HepG2 (cell line): ENCODE measurements at regions not wholly inside any gene's neighbourhood (a gene's known extent, or its start where the extent isn't known, plus 50 kb on each side); places are given as distances from the start of the nearest gene placed in this dataset.

Experiments used
- ATAC-seq: fragments of 200-7000 bp; cut with Tn5 transposase; 3 replicates; pipeline ENCODE4 v1.9.1; 2020; ENCODE audit warnings: mild to moderate bottlenecking, moderate library complexity
- BruUV-seq: library from RNA; stranded (reverse); fragments of 400-500 nt; replicated peaks from 2 replicates; lab custom pipeline; 2021; lab: Mats Ljungman, UMichigan
- CTCF ChIA-PET: fragments of 300-600 bp; formaldehyde crosslinking; extraction: SDS; loops from one replicate; lab custom pipeline; 2021; ENCODE audit warnings: low total read pairs, inconsistent platforms, low intra/inter-chr PET ratio; lab: Yijun Ruan, JAX
- POLR2A ChIA-PET: fragments of 350-600 bp; sonication (Branson Sonifier 250); formaldehyde crosslinking; loops from one replicate; lab custom pipeline; 2020; ENCODE audit warnings: antibody characterized with exemption, inconsistent platforms; lab: Yijun Ruan, JAX
- DNase-seq: peaks from one replicate; pipeline ENCODE4 v3.0.0-alpha.2; 2015; ENCODE audit warnings: low spot score
- FAIRE-seq: peaks from 3 replicates; lab custom pipeline; 2011; peaks lifted over from hg19 to GRCh38; lab: Jason Lieb, UNC
- H2AFZ ChIP-seq: one replicate; pipeline ENCODE4 v1.6.1; 2011; ENCODE audit warnings: low read length, inconsistent platforms
- H3K27ac ChIP-seq: fragments of 300-600 bp; 3 replicates; pipeline ENCODE4 v1.8.0; 2011; ENCODE audit warnings: mixed run types, mild to moderate bottlenecking, mixed read lengths, low read length, inconsistent platforms; ENCODE audit not compliant: insufficient read depth; ENCODE audit errors: extremely low read length
- H3K27me3 ChIP-seq, 2 experiments: fragments of 200-600 bp in 1 of 2; 2 replicates in 1 of 2; 3 replicates in 1 of 2; pipeline versions ENCODE4 v1.6.0 to v1.8.0; 2011; ENCODE audit warnings: low read length in 2 of 2, mild to moderate bottlenecking in 2 of 2, moderate library complexity in 2 of 2, inconsistent platforms in 1 of 2; ENCODE audit not compliant: insufficient read depth in 2 of 2, control insufficient read depth in 1 of 2
- H3K36me3 ChIP-seq, 2 experiments: fragments of 200-600 bp in 1 of 2; replicated peaks in 1 of 2; 2 replicates in 1 of 2; 3 replicates in 1 of 2; pipeline versions ENCODE4 v1.5.1 to v1.8.0; 2011; ENCODE audit warnings: low read length in 2 of 2, inconsistent platforms in 1 of 2; ENCODE audit not compliant: insufficient read depth in 2 of 2, control insufficient read depth in 1 of 2
- H3K4me1 ChIP-seq: 2 replicates; pipeline ENCODE4 v1.5.1; 2012; ENCODE audit warnings: low read length, inconsistent platforms; ENCODE audit not compliant: insufficient read depth
- H3K4me2 ChIP-seq: 2 replicates; pipeline ENCODE4 v1.6.0; 2011; ENCODE audit warnings: low read depth, low read length, inconsistent platforms
- H3K4me3 ChIP-seq, 3 experiments: fragments of 200-600 bp in 1 of 3; sonication (generic), shearing (Covaris generic) in 1 of 3; replicated peaks in 1 of 3; 2 replicates each; pipeline ENCODE4 v1.5.1; 2011 to 2016; ENCODE audit warnings: low read length in 3 of 3, inconsistent platforms in 2 of 3, low read depth in 2 of 3, mild to moderate bottlenecking in 2 of 3, control low read depth in 1 of 3, mixed read lengths in 1 of 3; ENCODE audit not compliant: insufficient read depth in 1 of 3
- H3K79me2 ChIP-seq: one replicate; pipeline ENCODE4 v1.6.1; 2011; ENCODE audit warnings: low read length, inconsistent platforms; ENCODE audit not compliant: insufficient read depth
- H3K9ac ChIP-seq: 2 replicates; pipeline ENCODE4 v1.6.0; 2011; ENCODE audit warnings: mild to moderate bottlenecking, low read depth, low read length, inconsistent platforms; ENCODE audit not compliant: insufficient read depth
- H3K9me3 ChIP-seq: 2 replicates; pipeline ENCODE4 v1.5.1; 2012; ENCODE audit warnings: mild to moderate bottlenecking, low read length
- H4K20me1 ChIP-seq: 2 replicates; pipeline ENCODE4 v1.6.0; 2011; ENCODE audit warnings: inconsistent platforms, mild to moderate bottlenecking, low read length, moderate library complexity; ENCODE audit not compliant: insufficient read depth
- CREM ChIP-seq, 2 experiments: sonication (generic) in 1 of 2; formaldehyde crosslinking in 1 of 2; IDR thresholded peaks; 2 replicates each; pipeline versions ENCODE4 v1.4.0 to v1.6.1; 2016 to 2020; ENCODE audit warnings: antibody characterized with exemption in 1 of 2, mild to moderate bottlenecking in 1 of 2, missing genetic modification reagents in 1 of 2
- FLYWCH1 ChIP-seq: sonication (generic); formaldehyde crosslinking; IDR thresholded peaks from 2 replicates; pipeline ENCODE4 v1.8.1; 2023; ENCODE audit warnings: mild to moderate bottlenecking, missing genetic modification reagents
- GLI4 ChIP-seq: sonication (generic); formaldehyde crosslinking; IDR thresholded peaks from 2 replicates; pipeline ENCODE4 v1.5.1; 2020; ENCODE audit warnings: missing genetic modification reagents, mild to moderate bottlenecking, moderate library complexity, borderline replicate concordance
- HIC2 ChIP-seq: sonication (generic); formaldehyde crosslinking; IDR thresholded peaks from 2 replicates; pipeline ENCODE4 v1.9.0; 2022; ENCODE audit warnings: low read depth, missing genetic modification reagents
- KDM5B ChIP-seq: sonication (generic); formaldehyde crosslinking; IDR thresholded peaks from 2 replicates; pipeline ENCODE4 v1.4.0; 2020; ENCODE audit warnings: missing genetic modification reagents, mild to moderate bottlenecking, borderline replicate concordance
- MAFF ChIP-seq: IDR thresholded peaks from 2 replicates; pipeline ENCODE4 v1.6.1; 2011; ENCODE audit warnings: low read depth, low read length, improper control_type of control experiment
- MAFK ChIP-seq, 2 experiments: IDR thresholded peaks in 1 of 2; conservative IDR thresholded peaks in 1 of 2; 2 replicates each; pipeline ENCODE4 v1.6.1; 2011; ENCODE audit warnings: improper control_type of control experiment in 2 of 2, low read length in 2 of 2
- NCOA2 ChIP-seq: sonication (generic); formaldehyde crosslinking; IDR thresholded peaks from 2 replicates; pipeline ENCODE4 v1.8.0; 2022; ENCODE audit warnings: inconsistent platforms
- PCBP1 ChIP-seq: fragments of 200-400 bp; formaldehyde crosslinking; IDR thresholded peaks from 2 replicates; pipeline ENCODE4 v1.6.1; 2017; ENCODE audit warnings: mild to moderate bottlenecking, low read depth, low read length, borderline replicate concordance
- PHF20 ChIP-seq: sonication (generic); formaldehyde crosslinking; IDR thresholded peaks from 2 replicates; pipeline ENCODE4 v1.5.0; 2020; ENCODE audit warnings: mild to moderate bottlenecking, missing genetic modification reagents
- PHF5A ChIP-seq: IDR thresholded peaks from one replicate; pipeline ENCODE4 v1.6.1; 2018; ENCODE audit warnings: low read depth, missing genetic modification reagents; ENCODE audit not compliant: unreplicated experiment
- POLR2AphosphoS2 ChIP-seq: IDR thresholded peaks from 2 replicates; pipeline ENCODE4 v1.6.1; 2011; ENCODE audit warnings: low read depth, low read length, improper control_type of control experiment
- REXO4 ChIP-seq: sonication (generic); formaldehyde crosslinking; IDR thresholded peaks from 2 replicates; pipeline ENCODE4 v1.8.0; 2022; ENCODE audit warnings: missing genetic modification reagents, mild to moderate bottlenecking, borderline replicate concordance
- SMARCC2 ChIP-seq: fragments of 450-650 bp; IDR thresholded peaks from 2 replicates; pipeline ENCODE4 v1.6.1; 2017; ENCODE audit warnings: antibody characterized with exemption, mild to moderate bottlenecking
- TCF12 ChIP-seq, 2 experiments: fragments of 450-650 bp in 1 of 2; sonication (generic) in 1 of 2; formaldehyde crosslinking in 1 of 2; IDR thresholded peaks; 2 replicates each; pipeline versions ENCODE4 v1.6.1 to v1.8.0; 2017 to 2022; ENCODE audit warnings: antibody characterized with exemption in 1 of 2, mild to moderate bottlenecking in 1 of 2, missing genetic modification reagents in 1 of 2, moderate library complexity in 1 of 2
- U2AF1 ChIP-seq: fragments of 200-400 bp; formaldehyde crosslinking; optimal IDR thresholded peaks from 2 replicates; pipeline ENCODE3; 2017; ENCODE audit warnings: mild to moderate bottlenecking, low read depth, low read length
- ZNF337 ChIP-seq: sonication (generic); formaldehyde crosslinking; IDR thresholded peaks from 2 replicates; pipeline ENCODE4 v1.5.1; 2020; ENCODE audit warnings: missing genetic modification reagents, low read depth, mild to moderate bottlenecking, borderline replicate concordance
- ZNF431 ChIP-seq: sonication (generic); formaldehyde crosslinking; IDR thresholded peaks from 2 replicates; pipeline ENCODE4 v1.9.0; 2022; ENCODE audit warnings: missing genetic modification reagents, low read depth, mild to moderate bottlenecking, borderline replicate concordance
- ZNF607 ChIP-seq: sonication (generic); formaldehyde crosslinking; IDR thresholded peaks from 2 replicates; pipeline ENCODE4 v1.5.1; 2020; ENCODE audit warnings: missing genetic modification reagents, mild to moderate bottlenecking, borderline replicate concordance
- ZNF883 ChIP-seq: sonication (generic); formaldehyde crosslinking; IDR thresholded peaks from 2 replicates; pipeline ENCODE4 v1.5.1; 2020; ENCODE audit warnings: mild to moderate bottlenecking, missing genetic modification reagents; ENCODE audit errors: not compliant biosample characterization
- WGBS: methylation state at CpG from one replicate; pipeline ENCODE4 v1.1.6; 2017; ENCODE audit warnings: low lambda C conversion rate; 5-methylcytosine and 5-hydroxymethylcytosine counted together
- in situ Hi-C: cut with HindIII; loops from 2 replicates; pipeline ENCODE4 v1.10.0; 2017; ENCODE audit warnings: low pct_unique_long_range_greater_than_20kb; ENCODE audit not compliant: extremely low pct_ligation_motif_present
- intact Hi-C: fragments of 100-400 bp; cut with micrococcal nuclease; formaldehyde crosslinking; loops from one replicate; pipeline ENCODE4 v1.10.0; 2022; ENCODE audit not compliant: unreplicated experiment

GRCh38 chr4:10979032-10979431 lies 294.5 kb upstream of the CLNK start:
- FAIRE-seq = no peak
- BruUV-seq = no TSS peak

GRCh38 chr4:10977534-10977933 lies 293.0 kb upstream of the CLNK start:
- in situ Hi-C loops = no loop called here
- no peak for ATAC-seq

More at GRCh38 chr4:10979032-10979431, 294.5 kb upstream of the CLNK start:
- Histone ChIP-seq H3K4me3 (no peak overlapping the region), H3K4me1 (no peaks in the 10 kb centered on the region), H3K9ac (no peak overlapping the region), H3K36me3 (no peaks in the 10 kb centered on the region), H3K79me2 (no peaks in the 10 kb centered on the region), H3K27ac (no peak overlapping the region), H3K4me2 (no peak overlapping the region), H3K27me3 (no peaks in the 10 kb centered on the region), H2AFZ (no peak overlapping the region), H3K9me3 (no peaks in the 10 kb centered on the region), H4K20me1 (no peaks in the 10 kb centered on the region)
- in situ Hi-C loops (no loop called here), intact Hi-C loops (no loop called here)
- TF ChIP-seq MAFK (conservative IDR thresholded peaks at IDR 0.05 in 1 of 2, IDR thresholded peaks at IDR 0.05 in 1 of 2; ENCODE audit: low read length in 2 of 2) (peak; percentile 28 to 59; a peak in 2 of 4 replicates), MAFF (peak; percentile 52; the same call in 1 of the 2 replicates), SMARCC2 (no peak)
- POLR2A ChIA-PET = no interaction called here
- CTCF ChIA-PET = no interaction called here
- DNase-seq = no peak
- ATAC-seq = no peak
- 19% methylated on average over 2 of the region's 2 CpGs for WGBS

More at GRCh38 chr4:10977534-10977933, 293.0 kb upstream of the CLNK start:
- WGBS = 0% methylated on average over 2 of the region's 2 CpGs
- Histone ChIP-seq H3K4me1 (no peaks in the 10 kb centered on the region), H3K4me2 (no peak overlapping the region), H3K36me3 (no peaks in the 10 kb centered on the region), H3K79me2 (no peaks in the 10 kb centered on the region), H3K9me3 (no peaks in the 10 kb centered on the region), H3K4me3 (no peak overlapping the region), H2AFZ (no peak overlapping the region), H3K27ac (no peak overlapping the region), H3K9ac (no peak overlapping the region), H3K27me3 (no peaks in the 10 kb centered on the region), H4K20me1 (no peaks in the 10 kb centered on the region)
- no peak for DNase-seq
- CTCF ChIA-PET = no interaction called here
- no peak for TF ChIP-seq POLR2AphosphoS2
- TF ChIP-seq PHF20 (CRISPR knock-in tag) = no peak
- no peak for TF ChIP-seq KDM5B (CRISPR knock-in tag)
- no peak for TF ChIP-seq FLYWCH1 (CRISPR knock-in tag)
- no peak for TF ChIP-seq ZNF431 (CRISPR knock-in tag)
- TF ChIP-seq PCBP1 = no peak
- no peak for TF ChIP-seq GLI4 (CRISPR knock-in tag)
- no peak for TF ChIP-seq U2AF1
- TF ChIP-seq NCOA2 = no peak
- TF ChIP-seq HIC2 (CRISPR knock-in tag) = no peak
- no peak for TF ChIP-seq ZNF883 (CRISPR knock-in tag)
- no peak for TF ChIP-seq CREM (IDR thresholded peaks at IDR 0.05)
- TF ChIP-seq CREM (CRISPR knock-in tag; IDR thresholded peaks at IDR 0.05) = no peak
- no peak for TF ChIP-seq PHF5A (CRISPR knock-in tag)
- TF ChIP-seq ZNF607 (CRISPR knock-in tag) = no peak
- no peak for TF ChIP-seq REXO4 (CRISPR knock-in tag)
- TF ChIP-seq ZNF337 = no peak
- TF ChIP-seq TCF12 (IDR thresholded peaks at IDR 0.05) = no peak
- no peak for TF ChIP-seq TCF12 (CRISPR knock-in tag; IDR thresholded peaks at IDR 0.05)
- no TSS peak for BruUV-seq
- FAIRE-seq = no peak
- POLR2A ChIA-PET = no interaction called here
- intact Hi-C loops = no loop called here
